ENCODE measurements at regions not wholly inside any gene's neighbourhood (a gene's known extent, or its start where the extent isn't known, plus 50 kb on each side); places are given as distances from the start of the nearest gene placed in this dataset.

- TF ChIP-seq GATA3 (IDR thresholded peaks at IDR 0.05; ENCODE audit: low read depth, low read length) (no peak), GATA2 (IDR thresholded peaks at IDR 0.05; ENCODE audit: low read depth, low read length) (no peak)
Observed at GRCh38 chr16:76193906-76194615, 83.1 kb upstream of the CNTNAP4 start.
